DND-41 (cell line): ENCODE measurements at regions not wholly inside any gene's neighbourhood (a gene's known extent, or its start where the extent isn't known, plus 50 kb on each side); places are given as distances from the start of the nearest gene placed in this dataset.
"Not testable (repeated sequence)": the region's sequence is repeated elsewhere in the genome, so short reads cannot be mapped to it uniquely, and the experiment has no call there.

Experiments used
- ATAC-seq: fragments of 200-7000 bp; cut with Tn5 transposase; 3 replicates; pipeline ENCODE4 v1.9.1; 2021; ENCODE audit warnings: low read depth; ENCODE audit not compliant: insufficient read depth
- DNase-seq: peaks from one replicate; pipeline ENCODE4 v3.0.0-alpha.2; 2020
- H2AFZ ChIP-seq: 2 replicates; pipeline ENCODE4 v1.6.0; 2012; ENCODE audit warnings: low read depth, low read length
- H3K27ac ChIP-seq: 2 replicates; pipeline ENCODE4 v1.5.1; 2012; ENCODE audit warnings: low read length, inconsistent platforms
- H3K27me3 ChIP-seq: fragments of 200-600 bp; sonication (generic); 2 replicates; pipeline ENCODE4 v1.6.0; 2012; ENCODE audit warnings: low read length, mild to moderate bottlenecking, inconsistent platforms; ENCODE audit not compliant: insufficient read depth, poor library complexity
- H3K36me3 ChIP-seq: 2 replicates; pipeline ENCODE4 v1.5.1; 2012; ENCODE audit warnings: low read length, inconsistent platforms; ENCODE audit not compliant: insufficient read depth
- H3K4me1 ChIP-seq: 2 replicates; pipeline ENCODE4 v1.5.1; 2012; ENCODE audit warnings: mild to moderate bottlenecking, low read length; ENCODE audit not compliant: insufficient read depth
- H3K4me2 ChIP-seq: 2 replicates; pipeline ENCODE4 v1.6.0; 2012; ENCODE audit warnings: mild to moderate bottlenecking, moderate library complexity, low read length, inconsistent platforms; ENCODE audit not compliant: insufficient read depth
- H3K4me3 ChIP-seq, 2 experiments: fragments of 200-600 bp in 1 of 2; shearing (Covaris generic) in 1 of 2; 2 replicates each; pipeline ENCODE4 v1.5.1; 2012 to 2016; ENCODE audit warnings: inconsistent platforms in 2 of 2, low read length in 2 of 2, mild to moderate bottlenecking in 2 of 2, low read depth in 1 of 2, moderate library complexity in 1 of 2
- H3K79me2 ChIP-seq: 2 replicates; pipeline ENCODE4 v1.6.0; 2012; ENCODE audit warnings: low read length, inconsistent platforms; ENCODE audit not compliant: insufficient read depth
- H3K9ac ChIP-seq: 2 replicates; pipeline ENCODE4 v1.6.0; 2012; ENCODE audit warnings: low read depth, mild to moderate bottlenecking, inconsistent platforms, low read length, moderate library complexity
- H3K9me3 ChIP-seq: 2 replicates; pipeline ENCODE4 v1.5.1; 2012; ENCODE audit warnings: low read length, moderate library complexity, mild to moderate bottlenecking, inconsistent platforms; ENCODE audit not compliant: insufficient read depth, severe bottlenecking
- H4K20me1 ChIP-seq: 2 replicates; pipeline ENCODE4 v1.6.0; 2012; ENCODE audit warnings: low read length; ENCODE audit not compliant: insufficient read depth
- EZH2 ChIP-seq: IDR thresholded peaks from 3 replicates; pipeline ENCODE4 v1.6.1; 2012; ENCODE audit warnings: borderline replicate concordance, low read depth, mild to moderate bottlenecking, moderate library complexity, low read length, inconsistent platforms; ENCODE audit not compliant: severe bottlenecking
- TF ChIP-seq, protein P1 (sequence below): IDR thresholded peaks from 2 replicates; pipeline ENCODE4 v1.5.1; 2012; ENCODE audit warnings: borderline replicate concordance, low read length, moderate library complexity, mild to moderate bottlenecking; ENCODE audit not compliant: poor library complexity, severe bottlenecking; ENCODE audit errors: extremely low read depth

DNA sequence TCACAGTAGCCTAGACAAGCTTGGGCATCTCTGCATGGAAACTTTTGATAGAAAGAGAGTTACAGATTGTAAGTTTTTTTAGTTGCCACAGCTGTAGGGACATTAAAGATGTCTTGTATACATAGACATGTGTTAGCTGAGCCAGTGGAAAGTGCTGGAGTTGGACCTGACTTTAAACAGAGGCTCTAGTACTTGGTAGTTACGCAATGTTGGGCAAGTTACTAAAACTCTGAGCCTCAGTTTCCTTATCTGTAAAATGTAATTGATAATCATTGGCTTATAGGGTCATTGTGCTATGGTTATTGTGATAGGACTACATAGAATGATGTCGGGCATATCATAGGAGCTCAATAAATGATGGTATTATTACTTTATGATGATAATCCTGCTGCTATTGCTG, 225.8 kb upstream of the CPHXL start:
- Histone ChIP-seq H3K27ac (no peak overlapping the region), H3K27me3 (no peaks in the 10 kb centered on the region), H3K4me1 (no peaks in the 10 kb centered on the region), H3K4me3 (no peak overlapping the region), H2AFZ (no peak overlapping the region), H3K4me2 (no peak overlapping the region), H4K20me1 (no peaks in the 10 kb centered on the region), H3K9me3 (no peaks in the 10 kb centered on the region), H3K36me3 (no peaks in the 10 kb centered on the region), H3K9ac (no peak overlapping the region), H3K79me2 (no peaks in the 10 kb centered on the region)
- TF ChIP-seq EZH2 = no peak
- TF ChIP-seq, protein P1, sequence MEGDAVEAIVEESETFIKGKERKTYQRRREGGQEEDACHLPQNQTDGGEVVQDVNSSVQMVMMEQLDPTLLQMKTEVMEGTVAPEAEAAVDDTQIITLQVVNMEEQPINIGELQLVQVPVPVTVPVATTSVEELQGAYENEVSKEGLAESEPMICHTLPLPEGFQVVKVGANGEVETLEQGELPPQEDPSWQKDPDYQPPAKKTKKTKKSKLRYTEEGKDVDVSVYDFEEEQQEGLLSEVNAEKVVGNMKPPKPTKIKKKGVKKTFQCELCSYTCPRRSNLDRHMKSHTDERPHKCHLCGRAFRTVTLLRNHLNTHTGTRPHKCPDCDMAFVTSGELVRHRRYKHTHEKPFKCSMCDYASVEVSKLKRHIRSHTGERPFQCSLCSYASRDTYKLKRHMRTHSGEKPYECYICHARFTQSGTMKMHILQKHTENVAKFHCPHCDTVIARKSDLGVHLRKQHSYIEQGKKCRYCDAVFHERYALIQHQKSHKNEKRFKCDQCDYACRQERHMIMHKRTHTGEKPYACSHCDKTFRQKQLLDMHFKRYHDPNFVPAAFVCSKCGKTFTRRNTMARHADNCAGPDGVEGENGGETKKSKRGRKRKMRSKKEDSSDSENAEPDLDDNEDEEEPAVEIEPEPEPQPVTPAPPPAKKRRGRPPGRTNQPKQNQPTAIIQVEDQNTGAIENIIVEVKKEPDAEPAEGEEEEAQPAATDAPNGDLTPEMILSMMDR = no peak
- ATAC-seq = no peak
- no peak for DNase-seq

DNA sequence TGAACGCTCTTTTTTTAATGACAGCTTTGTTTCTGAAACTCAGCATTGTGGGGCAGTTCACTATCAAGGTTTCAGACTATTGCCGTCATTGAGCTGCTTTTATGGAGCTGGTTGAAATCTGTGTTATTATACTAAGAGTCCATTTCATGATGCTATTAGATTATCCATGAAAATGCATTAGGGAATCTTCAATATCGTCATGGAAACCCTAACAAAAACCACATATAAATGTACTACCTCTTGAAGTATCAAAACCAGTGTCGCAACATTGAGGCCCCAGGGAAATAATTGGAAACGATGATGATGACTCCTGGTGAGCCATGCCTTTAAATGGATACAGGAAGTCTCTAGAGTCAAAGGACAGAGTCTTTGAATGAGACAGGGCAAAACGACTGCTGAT, 231.6 kb upstream of the CPHXL start:
- no peaks in the 10 kb centered on the region for H3K4me1 ChIP-seq
- H3K9ac ChIP-seq = no peak overlapping the region
- no peaks in the 10 kb centered on the region for H4K20me1 ChIP-seq
- H3K27ac ChIP-seq = no peak overlapping the region
- DNase-seq = no peak
- no peaks in the 10 kb centered on the region for H3K9me3 ChIP-seq
- no peaks in the 10 kb centered on the region for H3K79me2 ChIP-seq
- no peak overlapping the region for H3K4me2 ChIP-seq
- TF ChIP-seq, protein P1 = no peak
- no peak for TF ChIP-seq EZH2
- no peaks in the 10 kb centered on the region for H3K27me3 ChIP-seq
- no peaks in the 10 kb centered on the region for H3K36me3 ChIP-seq
- no peak overlapping the region for H3K4me3 ChIP-seq
- ATAC-seq = no peak
- H2AFZ ChIP-seq = no peak overlapping the region

DNA sequence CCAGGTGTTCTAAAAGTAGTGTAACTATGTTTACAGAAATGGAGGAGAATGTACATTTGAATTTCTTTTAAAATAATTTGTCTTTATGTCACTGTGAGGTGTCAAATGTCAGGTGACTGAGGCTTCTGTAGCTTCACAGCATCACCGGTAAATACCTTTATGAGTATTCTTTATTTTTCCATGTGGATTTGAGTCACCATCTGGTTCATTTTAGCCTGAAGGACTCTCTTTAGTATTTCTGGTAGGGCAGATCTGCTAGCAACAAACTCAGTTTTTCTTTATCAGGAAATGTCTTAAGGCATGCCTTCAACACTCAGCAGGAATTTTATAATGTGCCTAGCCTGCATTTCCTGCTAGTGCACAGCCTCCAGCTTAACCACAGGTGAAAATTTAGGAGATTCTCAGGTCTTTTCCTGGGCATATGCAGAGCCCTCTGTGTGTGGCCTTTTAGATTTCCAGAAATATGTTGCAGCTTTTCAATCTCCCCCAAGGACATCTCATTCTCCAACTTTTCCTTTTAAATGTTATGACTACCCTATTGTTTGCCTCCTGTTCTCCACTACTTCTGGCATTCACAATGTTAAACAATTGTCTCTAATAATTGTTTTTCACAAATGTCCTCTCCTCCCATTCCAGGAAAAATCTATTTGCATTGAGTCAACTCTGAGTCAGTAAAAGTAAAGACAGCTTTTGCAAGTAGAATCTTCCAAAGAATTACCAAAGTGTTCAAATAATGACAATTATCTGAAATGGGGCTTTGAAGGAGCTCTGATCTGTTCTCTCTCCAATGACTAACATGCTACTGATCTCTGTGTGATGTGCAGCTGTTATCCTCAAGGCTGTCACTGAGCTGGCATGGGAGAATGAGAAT, 239.4 kb upstream of the CPHXL start:
- no peaks in the 10 kb centered on the region for H3K9me3 ChIP-seq
- H3K4me2 ChIP-seq = no peak overlapping the region
- H2AFZ ChIP-seq = no peak overlapping the region
- no peak overlapping the region for H3K9ac ChIP-seq
- no peak for ATAC-seq
- H3K4me1 ChIP-seq = no peaks in the 10 kb centered on the region
- no peak for DNase-seq
- no peaks in the 10 kb centered on the region for H4K20me1 ChIP-seq
- H3K27ac ChIP-seq = no peak overlapping the region
- H3K36me3 ChIP-seq = no peaks in the 10 kb centered on the region
- TF ChIP-seq, protein P1 = no peak
- no peak for TF ChIP-seq EZH2
- no peak overlapping the region for H3K4me3 ChIP-seq
- no peaks in the 10 kb centered on the region for H3K27me3 ChIP-seq
- no peaks in the 10 kb centered on the region for H3K79me2 ChIP-seq

DNA sequence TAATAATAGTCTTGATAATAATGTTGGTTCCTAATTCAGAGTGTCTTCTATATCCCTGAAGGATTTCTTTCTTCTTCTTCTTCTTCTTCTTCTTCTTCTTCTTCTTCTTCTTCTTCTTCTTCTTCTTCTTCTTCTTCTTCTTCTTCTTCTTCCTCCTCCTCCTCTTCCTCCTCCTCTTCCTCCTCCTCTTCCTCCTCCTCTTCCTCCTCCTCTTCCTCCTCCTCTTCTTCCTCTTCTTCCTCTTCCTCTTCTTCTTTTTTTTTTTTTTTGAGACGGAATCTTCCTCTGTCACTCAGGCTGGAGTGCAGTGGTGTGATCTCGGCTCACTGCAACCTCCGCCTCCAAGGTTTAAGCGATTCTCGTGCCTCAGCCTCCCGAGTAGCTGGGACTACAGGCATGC, 242.8 kb upstream of the CPHXL start:
- H3K4me3 ChIP-seq, ATAC-seq: not testable (repeated sequence)

More for the DNA sequence above, 242.8 kb upstream of the CPHXL start:
- not testable (repeated sequence) for H4K20me1 ChIP-seq, H3K9me3 ChIP-seq, DNase-seq, H3K4me1 ChIP-seq, H3K79me2 ChIP-seq, H3K9ac ChIP-seq, H3K27me3 ChIP-seq, H2AFZ ChIP-seq, H3K4me2 ChIP-seq, H3K27ac ChIP-seq, H3K36me3 ChIP-seq
